Stimulated activated CD8-positive, alpha-beta memory T cell treated with anti-CD3 and anti-CD28 coated beads, Interleukin-12 subunit alpha, Interleukin-12 subunit beta, amount 100 ng/mL, for 24 hours (primary cell): ENCODE measurements at regions not wholly inside any gene's neighbourhood (a gene's known extent, or its start where the extent isn't known, plus 50 kb on each side); places are given as distances from the start of the nearest gene placed in this dataset.
"Not testable (repeated sequence)": the region's sequence is repeated elsewhere in the genome, so short reads cannot be mapped to it uniquely, and the experiment has no call there.

Experiments
- DNase-seq: peaks from one replicate; pipeline ENCODE4 v3.0.0-alpha.2; 2020; ENCODE audit errors: extremely low read depth

DNA sequence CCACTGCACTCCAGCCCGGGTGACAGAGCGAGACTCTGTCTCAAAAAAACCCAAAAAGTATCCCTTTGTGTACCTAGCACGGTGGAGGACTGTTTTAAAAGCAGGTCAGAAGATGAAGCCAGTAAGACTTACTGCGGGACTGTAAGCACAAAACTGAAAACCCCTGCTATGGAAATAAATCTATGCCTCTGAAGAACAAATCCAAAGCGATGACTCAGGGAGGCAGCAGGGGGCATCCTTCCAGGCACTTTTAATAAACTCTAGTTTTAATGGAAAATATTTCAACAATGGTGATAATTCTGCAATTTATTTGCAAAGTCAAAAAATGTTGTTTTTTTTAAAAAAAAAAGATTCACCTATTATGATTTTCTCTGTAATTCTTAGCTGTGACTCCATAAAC is 326.8 kb downstream of the BCL2L11 start:
- not testable (repeated sequence) for DNase-seq

DNA sequence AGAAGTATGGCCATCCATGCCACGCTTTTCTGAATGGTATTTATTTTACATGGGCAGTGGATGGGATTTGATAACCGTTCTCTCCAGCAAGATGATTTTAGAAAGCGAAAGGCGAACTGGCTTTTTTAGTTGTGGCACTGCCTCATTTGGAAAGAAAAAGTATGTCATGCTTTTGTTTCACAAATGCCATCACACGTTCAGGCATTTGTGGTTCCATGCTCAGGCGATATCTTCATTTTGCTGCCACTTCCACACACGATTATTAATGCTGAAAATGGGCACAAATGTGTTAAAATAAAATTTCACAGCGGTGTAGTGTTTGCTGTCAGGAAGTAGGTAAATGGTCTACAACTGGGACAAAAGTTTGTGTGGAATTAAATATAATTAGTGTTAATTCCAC is 328.1 kb downstream of the BCL2L11 start:
- DNase-seq, result not testable (repeated sequence)

DNA sequence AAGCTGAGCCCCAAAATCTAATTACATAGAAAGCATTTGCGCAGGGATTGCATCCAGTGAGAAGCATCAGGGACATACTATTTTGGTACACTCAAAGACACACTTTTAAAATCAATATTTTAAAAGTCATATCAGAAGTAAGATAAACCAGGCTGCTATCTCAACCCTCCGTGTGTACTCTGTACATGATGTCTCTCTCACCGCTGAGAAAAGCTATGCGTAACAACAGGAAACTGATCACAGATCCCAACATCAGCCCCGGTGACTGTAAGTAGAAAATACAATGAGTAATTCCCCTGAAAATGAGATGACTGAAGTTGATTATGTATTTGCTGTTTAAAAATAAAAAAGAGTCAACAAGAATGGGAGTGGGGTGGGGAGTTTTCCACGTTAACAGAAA is 329.8 kb downstream of the BCL2L11 start:
- not testable (repeated sequence) for DNase-seq

DNA sequence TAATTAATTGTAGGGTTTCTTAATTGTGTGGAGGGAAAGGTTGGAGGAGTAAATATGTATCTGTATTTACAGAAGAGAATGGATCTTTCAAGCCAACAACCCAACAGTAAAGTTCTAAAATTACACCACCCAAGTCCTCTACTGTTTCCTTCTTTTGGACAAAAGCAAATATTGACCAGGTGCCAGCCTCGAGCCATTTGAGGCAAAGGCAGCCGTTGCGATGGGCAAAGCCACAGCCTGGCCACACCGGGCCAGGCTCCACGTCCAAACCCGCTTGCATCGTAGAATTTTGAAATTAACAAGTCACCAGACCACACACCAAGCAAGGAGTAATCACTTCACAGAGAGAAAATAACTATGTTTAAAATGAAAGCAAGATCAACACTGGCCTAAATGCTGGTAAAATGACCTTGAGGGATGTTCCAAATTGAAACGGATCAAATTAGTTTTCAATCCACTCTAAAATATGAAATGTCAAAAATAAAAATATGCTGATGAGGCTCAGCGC is 331.0 kb downstream of the BCL2L11 start:
- DNase-seq, result not testable (repeated sequence)

DNA sequence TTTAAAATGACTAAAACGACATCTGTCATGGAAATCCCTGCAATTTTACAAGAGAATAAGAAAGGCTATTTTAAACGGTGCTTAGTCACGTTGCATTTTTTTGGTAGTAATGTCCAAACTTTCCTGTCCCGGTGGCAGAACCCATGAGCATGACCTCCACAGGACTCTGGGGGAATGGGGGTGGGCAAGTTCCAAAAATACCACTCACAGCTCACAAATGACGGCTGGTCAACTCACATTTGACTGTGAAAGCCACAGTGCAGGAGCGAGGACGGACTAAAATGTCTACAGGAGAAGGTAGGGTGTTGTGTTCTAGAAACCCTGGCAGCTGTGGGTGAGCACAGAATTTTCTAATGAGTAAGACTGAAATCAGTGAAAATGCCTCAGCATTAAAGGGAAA is 331.5 kb downstream of the BCL2L11 start:
- DNase-seq, result not testable (repeated sequence)

DNA sequence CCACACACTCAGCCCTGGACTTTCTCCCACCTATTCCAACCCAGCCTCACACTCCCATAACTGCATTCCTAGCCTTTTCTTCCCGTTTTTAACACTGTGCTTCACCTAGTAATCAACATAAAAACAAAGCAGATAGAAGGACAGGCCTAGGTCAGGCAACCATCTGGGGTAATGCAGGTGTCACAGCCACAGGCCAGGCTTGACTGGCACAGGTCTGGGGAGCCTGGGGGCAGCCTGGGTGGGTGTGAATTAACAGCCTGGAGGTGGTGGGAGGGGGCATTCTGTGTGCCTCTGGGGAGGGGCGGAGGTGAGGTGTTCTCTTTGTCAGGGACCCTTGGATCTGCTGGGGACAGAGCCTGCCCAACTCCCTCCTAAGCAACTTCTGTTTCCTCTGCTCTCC is 332.6 kb downstream of the BCL2L11 start:
- DNase-seq, result not testable (repeated sequence)

DNA sequence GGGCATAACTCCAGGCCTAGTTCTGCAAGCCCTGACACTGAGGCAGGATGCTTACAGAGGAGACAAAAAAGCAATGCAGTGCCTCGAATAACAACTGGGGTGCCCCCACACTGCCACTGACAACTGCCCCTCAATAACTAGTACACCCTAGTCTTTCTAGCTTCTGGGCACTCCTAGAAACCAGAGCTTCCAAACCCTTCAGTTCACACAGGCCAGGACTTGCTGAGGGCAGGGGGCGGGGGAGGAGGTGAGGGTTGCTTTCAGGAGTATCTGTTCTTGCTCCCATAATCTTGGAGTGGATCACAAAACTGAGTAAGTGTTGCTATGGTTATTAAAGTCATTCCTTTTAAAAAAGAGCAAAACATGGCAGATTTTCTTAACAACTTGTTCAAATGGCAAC is 333.1 kb downstream of the BCL2L11 start:
- DNase-seq, result not testable (repeated sequence)

DNA sequence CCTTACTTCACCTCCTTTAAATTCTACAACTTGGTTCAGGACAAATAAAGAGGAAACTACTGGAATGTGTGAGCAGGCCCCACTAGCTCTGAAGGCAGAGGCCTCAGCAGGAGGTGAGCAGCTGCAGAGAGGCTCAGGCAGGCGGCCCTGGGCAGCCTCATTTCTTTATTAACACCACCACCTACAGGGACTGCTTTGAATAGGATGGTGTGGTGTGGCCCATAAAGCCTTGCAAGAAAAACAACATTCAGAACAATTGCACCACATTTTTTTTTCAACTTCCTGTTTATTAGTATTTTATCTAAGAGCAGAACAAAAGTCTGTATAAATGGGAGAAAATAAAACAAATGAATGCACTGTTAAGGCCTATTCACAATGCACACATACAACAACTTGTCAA is 333.7 kb downstream of the BCL2L11 start:
- not testable (repeated sequence) for DNase-seq

DNA sequence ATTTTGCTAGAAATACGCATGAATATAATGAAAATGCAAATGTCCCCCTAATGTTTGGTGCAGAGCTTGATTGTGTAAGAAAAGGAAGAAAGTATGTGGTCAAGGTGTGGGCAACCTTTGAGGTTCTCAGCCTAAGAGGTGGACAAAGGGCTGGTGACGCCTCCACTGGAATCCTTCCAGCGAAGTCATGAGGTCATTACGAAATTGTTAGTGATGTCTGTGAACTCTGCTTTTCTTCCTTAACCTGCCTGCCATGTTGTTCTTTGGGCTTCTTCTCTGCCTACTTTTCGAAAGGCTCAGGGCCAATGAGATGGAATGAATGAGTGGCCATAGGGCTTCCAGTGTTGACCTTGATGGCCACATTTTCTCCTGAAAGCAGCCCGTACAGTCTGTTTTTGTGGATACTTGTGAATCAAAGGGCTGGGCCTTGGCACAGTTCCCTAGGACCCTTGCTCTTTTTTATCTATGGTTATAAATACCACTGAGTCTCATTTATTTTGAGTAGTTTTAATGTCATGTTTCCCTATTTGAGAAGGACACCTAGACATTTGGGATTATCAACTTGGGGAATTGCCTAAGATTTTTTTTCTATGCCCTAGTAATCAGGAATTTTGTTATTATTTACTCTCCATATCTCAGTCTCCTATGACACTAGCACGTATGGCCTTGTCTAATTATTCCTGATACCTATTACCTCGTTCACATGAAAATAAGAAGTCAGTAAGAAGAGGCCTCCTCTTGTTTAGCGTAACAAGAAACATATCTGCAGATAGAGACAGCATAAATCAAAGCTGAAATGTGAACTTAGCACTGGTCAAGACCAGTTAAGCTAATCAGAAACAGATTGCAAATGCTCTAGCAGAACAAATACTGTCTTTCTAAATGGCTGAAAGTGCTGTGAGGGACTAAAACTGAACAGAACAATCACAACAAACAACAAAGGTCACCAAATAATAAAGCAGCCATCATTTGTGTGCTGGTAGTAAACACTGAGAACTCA is 334.6 kb downstream of the BCL2L11 start:
- DNase-seq, result not testable (repeated sequence)

DNA sequence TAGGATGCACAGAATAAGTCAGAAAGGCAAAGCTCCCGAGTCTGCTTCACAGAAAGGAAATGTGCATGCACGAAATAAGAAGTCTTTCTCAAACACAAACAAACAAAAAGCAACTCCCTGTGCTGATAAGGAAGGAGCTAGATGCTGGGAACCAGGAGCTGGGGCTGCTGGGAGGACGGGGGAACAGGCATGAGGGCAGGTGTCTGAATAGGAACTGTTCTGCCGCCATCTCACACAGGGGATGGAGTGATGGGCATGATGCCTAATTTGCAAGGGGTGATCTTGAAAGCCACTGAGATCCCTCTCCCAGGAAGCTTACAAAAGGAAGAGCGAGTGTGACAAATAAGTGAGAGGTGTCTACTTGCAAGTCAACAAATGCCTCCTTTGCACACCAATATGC is 336.5 kb downstream of the BCL2L11 start:
- DNase-seq, result not testable (repeated sequence)

DNA sequence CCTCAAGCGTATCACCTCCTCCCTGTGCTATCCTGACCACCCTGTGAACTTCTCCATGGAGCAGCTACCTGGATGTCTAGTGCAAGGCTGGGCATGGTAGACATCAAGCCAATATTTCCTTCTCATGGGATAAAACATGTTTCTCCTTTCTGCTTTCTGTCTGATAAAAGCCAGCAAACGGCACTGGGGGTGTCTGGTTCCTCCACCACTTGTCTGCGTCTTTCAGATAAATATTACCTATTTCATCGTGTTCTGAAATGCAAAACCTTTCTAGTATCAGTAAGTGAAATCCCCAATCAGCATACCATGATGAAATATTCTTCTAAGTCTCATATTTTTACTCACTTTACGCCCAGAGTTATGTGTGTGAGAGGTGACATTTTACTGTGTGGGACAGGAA is 340.2 kb downstream of the BCL2L11 start:
- not testable (repeated sequence) for DNase-seq

DNA sequence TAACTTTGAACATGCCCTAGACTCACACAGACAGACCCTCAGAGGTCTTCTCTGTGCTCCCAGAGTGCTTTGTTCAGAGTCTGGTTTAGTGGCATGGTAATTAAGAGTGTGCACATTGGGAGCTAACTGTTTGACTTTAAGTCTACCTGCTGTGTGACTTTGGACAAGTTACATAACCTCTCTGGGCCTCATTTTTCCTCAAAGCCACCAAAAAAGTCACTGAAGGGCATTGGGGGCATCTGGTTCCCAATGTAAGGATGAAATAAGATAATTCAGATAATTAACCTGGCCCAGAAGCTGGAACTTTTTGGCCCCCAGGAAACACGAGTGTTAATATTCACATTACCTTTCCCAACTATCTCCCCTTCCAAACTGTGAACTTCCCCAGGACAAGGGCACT is 341.1 kb downstream of the BCL2L11 start:
- DNase-seq, result not testable (repeated sequence)

DNA sequence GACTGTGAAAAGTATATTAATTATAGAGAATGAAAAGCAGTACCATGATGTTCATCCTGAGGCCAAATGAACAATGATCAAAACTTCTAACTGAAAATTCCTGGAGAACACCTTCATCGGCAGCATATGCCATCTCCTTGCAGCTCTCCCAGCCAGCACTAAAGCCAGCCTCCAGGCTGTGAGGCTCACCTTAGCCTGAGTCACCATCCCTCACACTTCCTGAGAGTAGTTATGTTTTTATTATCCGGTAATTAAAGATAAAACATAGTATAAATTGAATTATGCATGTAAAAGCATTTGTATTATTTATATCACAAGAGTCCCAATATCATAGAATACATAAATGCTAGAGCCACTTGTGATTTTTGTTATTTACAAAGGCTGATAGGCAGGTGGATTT is 341.9 kb downstream of the BCL2L11 start:
- not testable (repeated sequence) for DNase-seq

DNA sequence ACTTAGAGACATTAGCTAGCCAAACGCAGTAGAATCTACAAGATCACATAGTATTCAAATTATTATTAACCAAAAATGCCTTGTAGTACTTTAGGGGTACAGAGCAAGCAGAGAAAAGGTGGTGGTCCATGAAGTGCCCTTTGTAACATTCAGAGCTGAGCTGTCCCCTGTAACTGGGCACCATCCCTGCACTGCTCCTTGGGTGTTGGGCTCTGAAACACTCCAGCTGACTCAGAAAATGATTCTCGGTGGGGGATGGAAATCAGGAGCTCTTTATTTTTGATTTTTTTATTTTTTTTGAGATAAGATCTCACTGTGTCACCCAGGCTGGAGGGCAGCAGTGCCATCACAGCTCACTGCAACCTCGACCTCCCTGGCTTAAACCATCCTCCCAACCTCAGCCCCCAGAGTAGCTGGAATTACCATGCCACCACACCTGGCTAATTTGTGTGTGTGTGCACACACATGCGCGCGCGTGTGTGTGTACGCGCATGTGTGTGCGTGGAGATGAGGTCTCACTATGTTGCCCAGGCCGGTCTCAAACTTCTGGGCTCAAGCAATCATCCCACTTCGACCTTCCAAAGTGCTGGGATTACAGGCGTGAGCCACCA is 342.6 kb downstream of the BCL2L11 start:
- DNase-seq, result not testable (repeated sequence)

DNA sequence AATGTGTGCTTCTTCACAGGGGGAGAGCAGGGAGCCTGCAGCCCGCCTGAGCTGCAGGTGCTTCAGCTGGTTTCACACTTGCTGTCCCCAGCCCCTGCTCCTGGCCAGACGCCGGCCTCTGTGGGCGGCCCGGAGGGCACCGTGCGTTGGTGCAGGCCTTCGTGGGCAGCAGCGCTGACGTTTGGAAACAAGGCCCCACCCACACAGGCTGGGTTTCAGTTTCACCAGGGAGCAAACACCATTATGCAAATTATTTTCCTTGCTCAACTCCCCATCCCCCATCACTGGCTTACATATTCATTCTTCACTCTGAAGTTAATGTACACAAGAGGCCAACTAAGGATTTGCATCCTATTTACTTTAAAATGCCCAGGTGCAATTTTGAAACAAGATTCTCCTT is 343.2 kb downstream of the BCL2L11 start:
- DNase-seq, result not testable (repeated sequence)

DNA sequence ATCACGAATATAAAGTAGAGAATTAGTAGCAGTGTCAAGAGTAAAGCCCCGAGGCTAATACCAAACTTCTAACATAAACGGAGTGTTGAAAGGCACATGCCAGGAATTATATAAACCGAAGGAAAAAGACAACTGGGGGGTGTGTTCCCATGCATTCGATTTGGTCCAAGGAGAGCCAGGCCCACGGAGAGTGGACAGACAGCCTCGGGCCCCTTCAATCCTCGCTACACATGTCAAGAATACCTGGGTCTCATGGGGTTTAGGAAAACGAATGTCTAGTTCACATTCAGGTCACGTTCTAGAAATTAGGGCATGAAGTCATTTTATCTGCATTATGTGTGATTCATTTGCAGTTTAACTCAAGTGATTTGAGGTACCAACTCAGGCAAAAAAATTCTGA is 343.7 kb downstream of the BCL2L11 start:
- not testable (repeated sequence) for DNase-seq

DNA sequence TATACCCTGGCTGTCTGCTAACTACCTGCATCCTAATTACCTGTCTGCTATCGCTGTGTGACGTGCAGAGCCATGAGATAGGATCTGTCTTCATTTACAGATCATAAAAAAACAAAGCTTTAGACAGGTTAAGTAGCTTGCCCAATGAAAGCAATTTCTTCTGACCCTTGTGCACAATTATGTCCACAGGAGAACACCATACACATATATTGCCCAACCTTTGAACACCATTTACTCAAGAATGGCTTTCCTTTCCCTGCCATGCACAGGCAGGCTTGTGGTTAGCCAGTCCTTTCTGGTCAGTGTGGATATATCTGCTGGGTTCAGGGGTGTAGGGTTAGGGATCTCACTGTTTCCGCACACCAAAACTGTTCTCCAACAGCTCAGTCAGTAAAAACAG is 344.8 kb downstream of the BCL2L11 start:
- not testable (repeated sequence) for DNase-seq

DNA sequence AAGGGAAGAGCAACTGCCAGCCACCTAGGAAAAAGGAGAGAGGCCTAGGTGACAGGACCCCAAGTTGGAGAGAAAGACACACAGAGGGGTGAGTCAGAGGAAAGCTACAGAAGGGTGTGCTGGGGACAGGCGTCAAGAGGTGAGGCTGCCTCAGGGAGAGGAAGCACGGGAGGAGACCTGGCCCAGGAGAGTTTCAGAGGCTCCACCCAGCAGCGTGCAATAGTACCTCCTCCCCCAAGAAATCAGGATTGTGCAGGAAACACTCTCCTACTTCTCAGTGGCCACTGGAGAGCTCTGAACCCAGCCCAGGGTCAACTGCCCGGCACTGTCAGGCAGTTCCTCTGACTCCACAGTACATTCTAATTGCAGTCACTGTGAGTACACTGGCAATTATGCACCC is 346.0 kb downstream of the BCL2L11 start:
- DNase-seq, result not testable (repeated sequence)

DNA sequence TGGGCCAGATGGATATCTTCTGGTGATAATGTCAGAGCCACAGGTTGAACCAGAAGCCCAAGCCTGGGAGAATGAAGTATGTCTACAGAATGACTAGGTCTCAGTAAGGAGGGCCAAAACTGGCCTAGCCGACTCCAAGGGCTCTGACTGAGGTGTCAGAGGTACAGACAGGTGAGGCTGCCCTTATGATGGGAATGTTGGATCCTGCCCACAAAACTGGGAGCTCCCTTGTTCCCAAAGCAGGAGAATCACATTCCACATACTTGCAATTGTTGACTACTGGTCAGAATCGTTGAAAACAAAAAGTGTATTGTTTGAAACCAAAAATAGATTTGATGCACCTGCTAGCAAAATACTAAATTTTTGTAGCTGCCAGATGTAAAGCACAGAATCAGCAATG is 350.2 kb downstream of the BCL2L11 start:
- not testable (repeated sequence) for DNase-seq

DNA sequence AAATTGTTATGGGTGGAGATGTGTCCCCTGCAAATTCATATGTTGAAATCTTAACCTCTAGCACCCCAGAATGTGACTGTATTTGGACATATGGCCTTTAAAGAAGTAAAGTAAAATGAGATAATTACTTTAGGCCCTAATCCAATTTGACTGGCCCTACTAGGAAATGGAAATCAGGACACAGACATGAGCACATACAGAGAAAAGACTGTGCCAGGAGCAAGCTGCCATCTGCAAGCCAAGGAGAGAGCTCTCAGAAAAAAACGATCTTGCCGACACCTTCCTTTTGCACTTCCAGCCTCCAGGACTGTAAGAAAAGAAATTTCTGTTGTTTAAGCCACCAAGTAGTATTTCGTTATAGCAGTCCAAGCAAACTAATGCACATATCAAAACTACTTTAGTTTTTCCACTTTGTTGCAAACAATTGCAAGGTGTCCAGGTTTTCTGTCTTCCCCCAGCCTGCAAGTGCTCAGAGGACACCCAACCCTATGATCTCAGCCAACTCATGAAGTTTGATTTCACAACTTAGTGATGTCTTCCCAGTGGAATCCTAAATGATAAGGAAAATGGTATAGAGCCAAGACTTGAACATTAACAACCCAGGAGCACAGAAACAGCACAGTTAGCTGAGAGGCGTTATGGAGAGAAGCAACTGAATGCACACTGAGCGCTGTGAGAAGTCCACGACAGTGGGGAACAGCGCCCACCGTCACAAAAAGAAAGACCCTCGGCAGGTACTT is 351.2 kb downstream of the BCL2L11 start:
- not testable (repeated sequence) for DNase-seq

DNA sequence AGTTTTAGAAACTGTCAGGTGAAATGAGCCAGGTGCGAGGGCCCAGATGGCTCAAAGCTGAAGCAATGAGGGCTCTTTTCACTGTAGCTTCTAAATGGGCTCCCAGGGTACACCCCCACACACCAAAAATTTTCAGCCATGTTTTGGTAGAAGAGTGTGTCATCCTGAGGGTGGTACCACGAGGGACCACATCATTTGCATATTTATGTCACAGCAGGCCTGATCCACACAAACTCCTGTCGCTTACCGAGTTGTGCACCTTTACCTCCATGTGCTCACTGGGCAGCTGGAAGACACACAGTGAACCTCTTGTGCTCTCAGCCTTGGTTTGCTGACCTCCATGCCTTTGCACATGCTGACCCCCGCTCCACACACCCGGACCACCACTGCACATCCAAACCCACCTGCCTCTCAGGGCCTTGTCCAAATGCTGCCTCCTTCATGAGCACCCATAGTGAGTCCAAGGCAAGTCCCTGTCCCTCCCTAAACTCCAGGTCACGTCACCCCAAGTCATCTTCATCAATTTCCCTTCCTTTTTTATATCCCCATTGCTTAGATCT is 352.2 kb downstream of the BCL2L11 start:
- not testable (repeated sequence) for DNase-seq

DNA sequence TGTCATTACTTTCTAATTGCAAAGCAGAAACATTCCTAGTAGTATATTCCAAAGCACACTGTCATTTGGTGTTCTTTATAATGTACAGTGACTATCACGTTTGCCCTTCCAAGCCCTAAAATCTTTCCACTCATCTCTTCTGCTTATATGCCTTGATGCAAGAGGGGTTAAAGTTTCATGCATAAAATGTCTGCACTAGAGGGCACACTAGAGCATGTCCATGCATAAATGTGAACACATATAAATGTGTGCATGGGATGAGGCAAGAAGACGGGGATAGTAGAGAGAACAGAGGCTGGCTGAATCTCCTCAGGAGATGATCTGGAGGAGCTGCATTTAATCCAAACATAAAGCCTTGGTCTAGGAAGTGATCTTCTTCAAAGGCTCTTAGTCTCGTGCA is 352.8 kb downstream of the BCL2L11 start:
- not testable (repeated sequence) for DNase-seq
